ENCODE measurements at regions not wholly inside any gene's neighbourhood (a gene's known extent, or its start where the extent isn't known, plus 50 kb on each side); places are given as distances from the start of the nearest gene placed in this dataset.
A peak's percentile ranks its signal among the peaks of the same experiment; 100 is the strongest.
"Not testable (repeated sequence)": the region's sequence is repeated elsewhere in the genome, so short reads cannot be mapped to it uniquely, and the experiment has no call there.

DNA sequence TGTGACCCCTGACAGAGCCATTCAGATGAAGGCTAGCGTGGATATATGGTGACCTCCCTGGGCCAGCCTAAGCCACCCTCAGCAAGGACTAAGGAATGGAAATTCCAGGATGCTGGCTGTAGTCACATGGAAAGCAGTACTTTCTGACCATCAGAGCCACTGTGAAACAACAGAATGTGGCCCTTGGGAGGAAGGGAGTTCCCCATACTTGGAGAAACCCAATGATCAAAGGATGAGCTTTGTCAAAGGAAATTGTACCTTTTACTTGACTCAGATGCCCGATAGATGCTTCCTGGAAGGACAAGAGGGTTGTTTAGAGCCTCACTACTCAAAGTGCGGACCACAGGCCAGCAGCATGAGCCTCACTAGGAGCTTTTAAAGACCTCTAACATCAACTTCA lies 484.5 kb upstream of the PROK2 start:
- no peak for DNase-seq

DNA sequence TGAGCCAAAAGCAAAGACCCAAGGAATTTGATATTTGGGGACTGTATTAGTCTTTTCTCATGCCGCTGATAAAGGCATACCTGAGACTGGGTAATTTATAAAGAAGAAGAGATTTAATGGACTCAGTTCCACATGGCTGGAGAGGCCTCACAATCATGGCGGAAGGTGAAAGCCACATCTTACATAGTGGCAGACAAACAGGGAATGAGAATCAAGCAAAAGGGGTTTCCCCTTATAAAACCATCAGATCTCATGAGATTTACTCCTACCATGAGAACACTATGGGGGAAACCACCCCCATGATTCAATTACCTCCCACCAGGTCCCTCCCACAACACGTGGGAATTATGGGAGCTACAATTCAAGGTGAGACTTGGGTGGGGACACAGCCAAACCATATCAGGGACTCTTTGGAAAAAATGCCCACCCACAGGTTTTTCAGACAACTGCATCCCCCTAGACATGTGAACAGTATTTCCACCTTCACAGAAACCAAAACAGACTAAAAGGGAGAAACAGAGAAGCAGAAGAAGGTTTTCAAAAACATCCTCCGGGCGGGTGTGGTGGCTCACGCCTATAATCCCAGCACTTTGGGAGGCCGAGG lies 482.1 kb upstream of the PROK2 start:
- not testable (repeated sequence) for DNase-seq

DNA sequence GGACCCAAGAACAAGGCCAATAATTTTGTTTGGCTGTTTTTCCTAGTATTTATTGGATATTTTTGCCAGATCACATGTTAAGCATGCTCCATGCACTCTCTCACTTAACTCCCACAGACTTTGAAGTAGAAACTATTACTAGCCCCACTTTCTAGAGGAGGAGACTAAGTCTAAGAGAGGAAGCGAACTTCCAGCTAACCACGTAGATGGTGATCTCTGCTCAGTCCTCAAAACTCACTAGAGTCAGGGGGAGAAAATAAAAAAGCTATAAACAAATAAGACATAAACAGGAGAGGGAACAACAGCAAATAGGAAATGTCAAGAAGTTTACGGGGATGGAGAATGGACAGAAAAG lies 481.0 kb upstream of the PROK2 start:
- no peak for DNase-seq

DNA sequence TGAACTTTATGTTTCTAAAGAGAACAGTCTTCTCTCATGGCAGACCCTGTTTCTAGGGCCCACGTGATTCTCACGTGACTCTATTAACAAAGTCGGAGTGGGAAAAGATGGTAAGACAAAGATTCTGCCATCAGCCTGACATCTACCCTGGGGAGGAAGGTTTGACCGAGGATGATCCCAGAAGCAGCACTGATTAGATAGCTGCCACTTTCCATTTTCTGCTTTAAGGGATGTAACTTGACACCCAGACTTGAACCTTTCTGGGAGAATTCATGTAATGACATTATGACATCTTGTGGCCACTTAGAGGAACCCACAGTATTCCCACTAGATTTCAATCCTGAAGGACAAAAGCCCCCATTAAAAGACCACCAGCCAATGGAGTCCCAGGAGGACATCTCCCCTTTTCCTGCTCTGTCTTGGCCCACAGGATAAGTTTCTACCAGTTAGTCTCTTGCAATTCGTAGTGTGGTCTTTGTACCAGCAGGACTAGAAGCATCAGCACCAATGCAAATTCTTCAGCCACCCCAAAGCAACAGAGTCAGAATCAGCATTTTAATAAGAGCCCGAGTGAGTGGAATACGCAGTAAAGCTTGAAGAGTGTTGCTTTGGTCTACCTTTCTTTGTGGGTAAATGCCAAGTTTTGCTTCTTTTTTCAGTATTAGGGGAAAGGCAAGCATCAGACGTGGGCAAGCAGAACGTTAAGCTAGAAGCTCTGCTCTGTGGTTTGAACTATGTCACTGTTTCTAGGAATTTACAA lies 480.5 kb upstream of the PROK2 start:
- no peak for DNase-seq

DNA sequence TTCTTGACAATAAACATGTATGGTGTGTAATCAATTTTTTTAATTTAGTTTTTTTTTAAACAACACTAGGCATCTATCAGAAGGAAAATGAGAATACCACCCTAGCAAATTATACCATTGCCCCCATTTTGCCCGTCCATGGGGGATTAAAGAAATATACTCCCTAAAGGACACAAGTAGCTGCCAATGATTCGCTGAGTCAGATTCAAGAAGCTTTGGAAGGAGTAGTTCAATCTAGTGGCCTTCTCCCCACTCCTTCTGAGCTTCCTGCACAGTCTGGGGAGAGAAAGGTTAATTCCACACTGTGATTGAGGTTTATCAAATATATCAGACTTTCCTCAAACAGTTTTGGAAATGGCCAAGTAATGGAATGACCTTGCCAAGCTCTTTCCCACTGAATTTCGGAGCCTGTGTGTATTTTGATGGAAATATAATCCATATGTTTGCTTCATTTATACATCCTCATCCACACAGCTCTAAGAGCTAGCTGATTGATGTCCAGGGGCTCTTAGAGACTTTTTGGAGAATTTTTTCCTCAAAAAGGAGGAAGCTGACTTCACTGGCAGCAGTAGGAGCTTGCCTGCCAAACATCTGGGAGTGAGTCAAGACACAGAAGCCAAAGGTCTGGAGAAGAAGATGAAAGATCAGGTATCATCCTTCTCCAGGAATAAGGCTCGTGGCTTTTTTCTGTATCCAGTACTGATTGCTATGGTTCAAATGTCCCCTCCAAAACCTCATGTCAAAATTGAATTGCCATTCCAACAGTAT lies 478.5 kb upstream of the PROK2 start:
- no peak for DNase-seq

DNA sequence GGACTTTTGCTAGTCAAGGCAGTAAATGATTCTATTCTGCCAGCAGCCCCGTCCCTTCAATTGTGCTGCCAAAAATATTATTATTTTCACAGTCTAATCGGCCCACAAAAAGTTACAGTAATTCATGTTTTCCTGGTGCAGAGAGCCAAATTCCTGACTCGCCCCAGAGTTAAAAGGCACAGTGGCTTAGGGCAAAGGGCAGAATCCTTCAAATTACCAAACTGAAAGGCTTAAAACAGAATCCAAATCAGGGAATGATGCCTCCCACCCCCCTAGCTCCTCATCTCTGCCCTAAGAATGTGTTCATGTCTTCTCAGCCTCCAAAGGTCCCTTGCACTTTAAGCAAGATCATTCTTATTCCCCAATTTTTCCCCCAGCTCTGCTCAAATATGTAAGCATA lies 477.8 kb upstream of the PROK2 start:
- DNase-seq = no peak

DNA sequence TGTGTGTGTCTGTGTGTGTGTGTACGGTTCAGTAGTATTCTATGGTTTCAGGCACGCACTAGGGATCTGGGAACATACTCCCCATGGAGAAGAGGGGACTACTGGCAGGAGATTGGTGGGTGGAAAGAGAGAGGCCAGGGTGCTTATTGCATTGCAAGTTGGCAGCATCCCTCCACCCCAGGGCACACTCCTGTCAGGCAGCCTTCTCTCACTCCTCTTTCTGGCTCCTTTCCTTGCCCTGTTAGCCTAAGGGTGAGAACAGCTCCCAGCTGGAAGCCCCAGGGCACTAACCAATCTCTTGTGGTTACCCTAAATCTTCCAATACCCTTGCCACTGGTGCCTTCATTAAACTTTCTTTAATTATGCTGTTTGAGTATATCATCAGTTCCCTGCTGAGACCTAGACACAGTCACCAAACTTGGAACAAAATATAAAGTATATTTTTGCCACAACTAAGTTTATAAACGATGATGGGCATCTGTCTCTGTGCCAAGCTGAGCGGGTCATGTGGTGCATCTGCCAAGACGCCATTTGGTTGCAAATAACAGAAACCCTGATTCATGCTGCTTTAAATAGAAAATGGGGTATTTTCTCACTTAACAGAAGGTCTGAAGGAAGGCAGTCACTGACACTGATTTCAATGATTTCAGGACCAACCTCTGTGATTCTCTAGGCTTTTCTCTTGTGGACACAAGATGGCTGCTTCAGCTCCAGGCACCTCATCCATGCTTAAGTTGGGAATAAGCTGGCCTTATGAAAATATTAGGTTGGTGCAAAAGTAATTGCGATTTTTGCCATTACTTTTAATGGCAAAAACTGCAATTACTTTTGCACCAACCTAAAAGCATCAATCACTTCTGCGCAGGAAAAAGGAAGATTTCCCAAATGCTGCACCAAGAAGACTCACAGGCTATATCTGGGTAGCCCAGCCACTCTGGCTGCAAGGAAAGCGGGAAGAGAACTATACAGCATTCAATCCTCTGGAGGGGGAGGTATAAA lies 476.9 kb upstream of the PROK2 start:
- no peak for DNase-seq

DNA sequence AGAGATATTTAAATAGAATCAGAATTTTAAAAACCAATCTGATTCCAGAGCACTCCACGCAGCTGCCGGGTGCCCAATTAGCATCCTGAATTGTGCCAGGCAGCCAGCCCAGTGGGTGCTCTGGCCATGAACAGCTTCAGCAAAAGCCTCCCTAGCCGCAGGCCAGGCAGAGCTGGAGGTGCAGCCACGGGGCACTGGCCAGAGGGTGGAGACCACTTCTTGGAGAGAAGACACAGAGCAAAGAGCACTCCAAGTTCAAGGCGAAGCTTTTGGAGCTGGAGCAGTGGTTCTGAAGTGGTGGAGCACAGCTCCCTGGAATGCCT lies 475.6 kb upstream of the PROK2 start:
- DNase-seq = no peak

DNA sequence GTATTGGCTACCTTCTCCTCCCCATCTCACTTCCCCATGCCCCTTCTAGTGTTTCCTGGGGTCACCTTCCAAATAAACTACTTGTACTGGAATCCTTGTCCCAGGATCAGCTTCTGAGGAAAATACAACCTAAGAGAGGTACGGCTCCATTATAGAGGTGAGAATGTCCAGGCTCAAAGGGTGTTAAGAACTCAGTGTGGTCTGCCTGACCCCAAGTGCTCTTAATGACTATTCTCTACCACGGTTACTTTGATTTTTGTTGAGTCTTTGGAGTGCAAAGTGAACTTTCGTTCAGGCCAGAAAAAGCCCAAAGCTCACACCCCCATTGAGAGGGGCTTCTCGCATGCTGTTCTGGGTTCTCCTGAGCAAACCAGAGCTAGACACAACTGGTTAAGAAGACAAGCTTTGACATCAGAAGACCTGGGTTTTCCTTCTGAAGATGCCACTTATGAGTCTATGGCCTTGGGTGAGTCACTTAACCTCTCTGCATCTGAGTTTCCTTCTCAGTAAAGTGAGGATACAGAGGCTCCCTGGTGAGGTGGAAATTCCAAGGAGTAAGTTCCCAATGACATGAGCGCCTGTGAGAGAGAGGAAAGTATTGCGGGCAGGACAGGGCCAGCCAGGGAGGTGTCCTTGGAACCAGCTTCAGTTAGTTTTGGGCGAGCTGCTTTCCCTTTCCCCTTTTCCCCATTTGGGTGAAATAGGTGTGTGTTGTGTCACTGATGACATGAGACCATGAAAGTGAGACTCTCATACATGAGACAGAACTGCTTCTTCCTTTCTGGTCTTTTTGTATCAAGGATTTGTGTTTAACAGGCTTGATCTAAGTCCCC lies 475.0 kb upstream of the PROK2 start:
- no peak for DNase-seq

DNA sequence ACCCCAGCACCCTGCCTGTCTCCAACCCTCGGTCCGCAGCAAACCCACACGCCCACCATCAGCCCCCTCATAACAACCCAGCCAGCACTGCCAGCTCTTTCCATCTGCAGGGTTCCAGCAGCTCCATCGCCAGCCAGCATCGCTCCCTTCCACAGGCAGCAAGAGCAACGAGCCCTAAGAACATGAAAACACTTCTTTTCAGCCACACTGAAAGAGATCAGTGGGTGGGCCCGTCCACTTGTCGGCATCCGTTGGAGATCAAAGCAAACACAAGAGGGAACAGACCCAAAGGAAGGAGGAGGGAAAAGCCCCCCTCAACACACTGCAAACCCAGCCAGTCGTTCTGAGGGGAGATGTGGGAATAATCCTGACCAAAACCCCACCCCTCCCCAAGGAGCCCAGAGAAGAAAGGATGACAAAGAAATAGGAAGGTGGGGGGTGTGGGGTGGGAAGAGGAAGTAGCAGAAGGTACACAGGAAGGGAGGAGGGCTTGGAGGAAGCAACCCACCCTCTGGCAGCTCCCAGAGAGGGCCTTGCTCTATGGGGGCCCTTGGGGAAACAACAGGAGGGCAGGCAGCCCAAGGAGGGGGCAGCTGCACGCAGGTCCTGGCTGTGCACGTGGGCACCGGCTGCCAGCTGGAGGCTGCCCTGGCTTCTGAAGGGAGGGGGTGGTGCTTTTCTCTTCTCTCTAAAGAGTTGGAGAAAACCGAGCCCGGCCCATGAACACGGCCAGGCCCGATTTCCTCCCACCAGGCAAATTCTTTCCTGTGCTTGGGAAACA lies 473.6 kb upstream of the PROK2 start:
- DNase-seq = no peak

DNA sequence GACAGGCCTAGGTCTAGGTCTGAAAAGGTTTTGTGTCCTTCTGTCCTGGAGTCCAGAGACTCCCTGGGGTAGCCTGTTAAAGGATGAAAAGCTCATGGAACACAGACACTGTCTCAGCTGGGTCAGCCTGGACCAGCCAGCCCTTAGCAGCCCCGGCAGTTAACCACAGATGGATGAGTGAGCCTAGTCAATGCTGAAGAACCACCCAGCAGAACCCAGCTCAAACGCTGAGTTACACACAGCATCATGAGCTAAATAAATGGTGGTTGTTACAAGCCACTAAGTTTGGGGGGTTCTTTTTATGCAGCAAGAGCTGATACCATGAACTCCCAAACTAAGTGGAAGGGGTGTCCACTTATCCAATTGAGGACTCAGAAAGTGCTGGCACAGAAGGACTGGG lies 472.8 kb upstream of the PROK2 start:
- DNase-seq = no peak

DNA sequence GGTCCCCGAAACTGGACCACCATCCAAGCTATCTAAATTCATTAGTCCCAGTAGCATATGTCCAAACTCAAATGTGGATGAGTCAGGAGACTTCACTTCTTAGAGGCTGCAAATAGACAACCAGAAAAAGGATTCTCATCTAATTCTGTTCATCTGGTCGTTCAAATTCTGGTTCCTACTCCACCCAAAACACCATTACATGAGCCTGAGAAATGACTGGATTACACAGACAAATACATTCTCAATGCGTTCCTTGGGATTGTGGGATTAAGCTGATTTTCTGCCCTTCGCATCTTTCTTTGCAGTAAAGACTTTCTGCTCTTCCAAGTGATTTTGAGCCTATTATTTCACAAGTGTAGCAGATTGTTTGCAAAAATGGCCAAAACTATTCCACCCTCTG lies 472.3 kb upstream of the PROK2 start:
- DNase-seq = no peak

DNA sequence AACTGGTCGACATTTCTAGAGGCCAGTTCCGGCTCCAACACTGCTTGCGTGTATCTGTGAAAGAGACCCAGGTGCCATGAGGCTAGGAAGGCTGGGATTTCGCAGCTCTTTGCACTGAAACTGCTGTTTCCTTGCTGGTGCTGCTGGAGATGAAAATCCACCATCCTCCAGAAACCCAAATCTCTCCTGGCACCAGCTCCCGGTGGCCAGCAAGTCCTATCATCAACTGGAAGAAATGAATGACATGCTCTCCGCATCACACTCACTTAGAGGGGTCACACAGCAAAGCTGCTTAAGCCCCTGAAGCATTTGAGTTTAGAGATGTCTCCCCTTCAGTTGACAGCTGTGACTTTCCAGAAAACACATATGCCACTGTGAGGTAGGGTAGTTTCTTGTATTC lies 471.8 kb upstream of the PROK2 start:
- no peak for DNase-seq

DNA sequence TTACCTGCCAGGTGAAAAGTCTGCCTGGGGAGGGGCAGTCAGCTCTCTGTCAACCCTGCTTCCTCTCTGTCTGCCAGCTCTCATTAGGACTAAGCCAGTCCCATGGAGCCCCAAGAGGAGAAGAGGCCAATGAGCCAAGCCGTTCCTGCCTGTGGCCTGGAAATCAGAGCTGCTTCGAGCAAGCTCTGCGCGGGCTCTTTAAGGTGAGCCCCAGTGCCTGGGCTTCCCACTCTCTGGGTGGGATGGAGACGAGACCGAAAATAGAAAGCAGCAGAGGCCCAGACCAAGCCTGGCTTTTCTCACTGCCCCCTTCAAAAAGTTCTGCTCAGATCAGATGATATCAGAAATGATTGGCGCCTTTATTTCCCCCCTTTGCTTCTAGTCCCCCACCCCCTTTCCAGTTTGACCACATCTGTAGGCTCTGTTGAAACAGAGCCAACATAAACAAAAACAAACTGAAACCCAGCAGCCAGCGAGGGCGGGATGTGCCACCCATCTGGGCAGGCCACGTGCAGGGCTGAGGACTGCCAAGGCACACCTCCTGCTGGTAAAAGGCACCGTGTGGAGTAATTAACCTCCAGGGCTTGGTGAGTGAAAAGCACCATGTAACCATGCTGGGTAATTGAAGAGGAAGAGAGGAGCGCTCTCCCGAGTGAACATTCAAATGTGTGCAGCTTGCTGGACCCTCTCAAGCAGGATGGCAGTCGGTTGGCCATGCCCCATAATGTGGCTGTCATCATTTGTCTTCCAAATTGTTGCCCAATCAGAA lies 471.0 kb upstream of the PROK2 start:
- DNase-seq = peak; percentile 34

DNA sequence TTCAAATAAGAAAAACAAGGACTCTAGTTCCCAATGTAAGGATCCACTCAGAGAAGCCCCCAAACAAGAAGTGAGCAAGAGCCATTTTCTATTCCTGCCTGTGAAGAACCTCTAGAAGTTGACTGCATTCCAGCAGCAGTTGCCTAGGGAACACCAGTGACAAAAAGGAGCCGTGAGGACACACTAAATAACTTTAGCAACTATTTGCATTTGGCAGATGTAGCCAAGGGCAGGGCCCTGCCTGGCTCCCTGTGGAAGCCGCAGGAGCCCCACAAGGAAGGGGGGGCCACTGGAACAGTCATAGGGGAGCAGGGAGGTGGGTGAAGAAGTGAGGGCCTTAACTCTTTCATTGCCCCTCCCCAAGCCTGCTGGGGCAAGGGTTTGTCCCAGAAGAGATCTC lies 470.2 kb upstream of the PROK2 start:
- DNase-seq = no peak

DNA sequence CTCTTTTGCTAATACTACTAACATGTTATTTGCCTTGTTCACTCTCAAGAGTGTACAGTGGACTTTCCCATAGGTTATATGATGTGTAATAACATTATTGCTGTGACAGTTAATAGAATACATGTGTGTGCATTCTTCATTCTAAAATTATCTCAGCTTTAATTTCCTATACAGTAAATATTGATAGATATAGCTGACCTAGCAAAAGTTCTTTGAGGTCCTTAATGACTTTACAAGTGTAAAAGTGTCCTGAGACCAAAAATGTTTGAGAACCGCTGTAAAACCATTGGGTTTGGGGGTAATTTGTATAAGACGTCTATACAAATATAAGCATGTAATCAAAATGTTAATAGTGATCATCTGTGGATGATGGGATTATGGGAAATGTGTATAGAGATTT lies 469.5 kb upstream of the PROK2 start:
- DNase-seq = no peak

DNA sequence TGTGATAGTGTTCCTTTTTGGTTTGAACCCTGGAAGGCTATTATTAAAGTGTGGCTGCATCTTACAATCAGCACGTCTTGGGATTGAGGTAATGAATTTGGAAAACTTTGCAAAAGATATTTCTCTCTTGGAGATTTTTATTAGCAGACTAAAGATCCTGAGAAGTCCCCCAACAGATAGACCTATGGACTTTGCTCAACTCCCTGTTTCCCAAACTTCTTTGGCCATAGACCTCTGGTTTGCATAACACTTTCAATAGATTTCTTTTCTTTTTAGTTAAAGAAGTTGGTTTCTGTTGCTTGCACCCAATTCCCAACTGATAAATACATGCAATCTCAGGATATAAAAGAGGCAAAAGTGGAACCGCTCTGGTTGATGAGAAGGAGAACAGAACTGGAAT lies 465.8 kb upstream of the PROK2 start:
- DNase-seq = no peak

DNA sequence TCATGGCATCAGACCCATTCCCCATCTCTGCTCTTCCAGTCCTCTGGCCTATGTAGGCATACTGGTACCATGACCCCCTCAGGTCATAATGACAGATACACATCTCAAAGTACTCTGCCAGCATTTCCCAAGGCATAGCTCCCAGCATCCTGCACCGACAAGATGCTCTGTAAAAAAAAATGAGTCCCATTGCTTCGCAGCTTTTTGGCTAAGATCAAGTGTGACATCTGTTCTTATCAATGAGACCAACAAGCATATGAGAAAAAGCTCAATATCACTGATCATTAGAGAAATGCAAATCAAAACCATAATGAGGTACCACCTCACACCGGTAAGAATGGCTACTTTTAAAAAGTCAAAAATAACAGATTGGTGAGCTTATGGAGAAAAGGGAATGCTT lies 463.9 kb upstream of the PROK2 start:
- no peak for DNase-seq

DNA sequence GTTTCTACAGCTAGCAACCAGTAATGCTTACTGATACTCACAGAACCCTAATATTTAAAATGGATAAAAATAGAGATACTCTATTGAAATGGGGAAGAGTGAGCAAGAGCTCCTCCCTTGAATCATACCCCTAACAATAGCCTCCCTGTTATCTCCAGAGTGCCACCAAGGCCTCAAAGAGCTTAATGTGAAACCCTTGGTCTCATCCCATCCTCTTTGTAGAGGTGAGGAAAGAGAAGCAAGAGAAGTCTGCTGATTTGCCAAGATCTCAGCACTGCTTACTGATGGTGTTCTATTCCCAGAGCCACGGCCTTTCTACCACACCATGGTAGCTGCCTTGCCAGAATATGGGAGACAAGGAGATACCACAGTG lies 463.4 kb upstream of the PROK2 start:
- no peak for DNase-seq

DNA sequence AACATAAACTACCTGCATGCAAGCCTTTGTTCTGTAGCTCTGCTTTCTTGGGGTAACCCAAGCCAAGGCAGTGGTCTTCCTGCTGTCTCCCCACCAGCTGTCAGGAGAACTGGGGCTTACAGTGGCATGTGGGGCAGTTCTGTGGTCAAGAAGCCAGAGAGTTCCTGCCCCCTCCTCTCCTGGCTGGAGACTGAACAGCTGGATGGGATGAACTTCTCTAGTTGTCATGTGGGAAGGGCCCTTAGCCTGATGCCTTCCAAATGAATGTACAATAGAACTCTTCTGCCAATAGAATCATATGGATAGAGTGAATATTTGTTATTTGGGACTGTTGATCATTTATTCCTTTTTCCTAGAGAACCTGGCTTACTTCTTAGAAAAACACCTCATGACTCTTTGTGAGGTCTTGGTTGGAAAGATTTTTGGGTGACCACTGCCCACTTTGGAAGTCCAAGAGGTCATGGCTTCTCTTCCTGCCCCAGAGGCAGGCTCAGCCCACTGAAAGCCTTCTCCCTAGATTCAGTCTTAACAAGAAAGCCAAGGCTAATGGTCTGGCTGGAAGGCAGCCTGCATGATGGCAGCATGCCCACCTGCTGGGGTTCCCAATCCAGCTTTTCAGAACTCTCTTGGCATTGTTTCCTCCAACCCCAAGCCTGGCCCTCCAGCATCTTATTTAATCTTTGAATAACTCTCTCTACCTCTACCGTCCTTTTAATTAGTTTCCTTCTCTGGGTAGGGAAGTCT lies 462.9 kb upstream of the PROK2 start:
- DNase-seq = no peak

Data from activated CD4-positive, CD25-positive, alpha-beta regulatory T cell treated with anti-CD3 and anti-CD28 coated beads, Interleukin-2, amount 50 U/mL, for 72 hours (primary cell).